HG03103 (cell line): ENCODE measurements at regions not wholly inside any gene's neighbourhood (a gene's known extent, or its start where the extent isn't known, plus 50 kb on each side); places are given as distances from the start of the nearest gene placed in this dataset.

Source experiments
- ATAC-seq: cut with Tn5 transposase; IDR thresholded peaks from one replicate; pipeline ENCODE4 v1.9.1; 2021; ENCODE audit warnings: low read depth; ENCODE audit not compliant: unreplicated experiment

GRCh38 chr15:60057554-60057953, 53.4 kb downstream of the FOXB1 start:
- ATAC-seq = no peak

- ATAC-seq = no peak
These were observed 55.1 kb downstream of the FOXB1 start for GRCh38 chr15:60059186-60059585.

- no peak for ATAC-seq
These were observed 57.6 kb downstream of the FOXB1 start for GRCh38 chr15:60061758-60062157.

GRCh38 chr15:60062826-60063225, 58.7 kb downstream of the FOXB1 start:
- ATAC-seq = no peak

- ATAC-seq = no peak
These were observed 61.8 kb downstream of the FOXB1 start for GRCh38 chr15:60065951-60066350.

- ATAC-seq = no peak
These were observed 66.9 kb downstream of the FOXB1 start for GRCh38 chr15:60070838-60071493.

- no peak for ATAC-seq
These were observed 68.8 kb downstream of the FOXB1 start for GRCh38 chr15:60072826-60073465.

- no peak for ATAC-seq
These were observed 69.3 kb downstream of the FOXB1 start for GRCh38 chr15:60073466-60073840.

- ATAC-seq = no peak
These were observed 70.2 kb downstream of the FOXB1 start for GRCh38 chr15:60074181-60074885.

GRCh38 chr15:60076045-60076444, 71.9 kb downstream of the FOXB1 start:
- ATAC-seq = no peak

GRCh38 chr15:60076582-60077276, 72.6 kb downstream of the FOXB1 start:
- ATAC-seq = no peak

GRCh38 chr15:60077581-60078359, 73.7 kb downstream of the FOXB1 start:
- no peak for ATAC-seq

- ATAC-seq = no peak
These were observed 75.1 kb downstream of the FOXB1 start for GRCh38 chr15:60079210-60079609.

- ATAC-seq = no peak
These were observed 77.9 kb downstream of the FOXB1 start for GRCh38 chr15:60081976-60082375.

- no peak for ATAC-seq
These were observed 79.2 kb downstream of the FOXB1 start for GRCh38 chr15:60083318-60083717.

- no peak for ATAC-seq
These were observed 82.7 kb downstream of the FOXB1 start for GRCh38 chr15:60086681-60087429.

GRCh38 chr15:60087561-60087960, 83.5 kb downstream of the FOXB1 start:
- no peak for ATAC-seq

- ATAC-seq = no peak
These were observed 86.6 kb downstream of the FOXB1 start for GRCh38 chr15:60090747-60091146.

- ATAC-seq = no peak
These were observed 87.0 kb downstream of the FOXB1 start for GRCh38 chr15:60091157-60091556.

GRCh38 chr15:60091911-60092310, 87.8 kb downstream of the FOXB1 start:
- no peak for ATAC-seq
